Suprapubic skin (tissue), 4 donors: ENCODE measurements at regions not wholly inside any gene's neighbourhood (a gene's known extent, or its start where the extent isn't known, plus 50 kb on each side); places are given as distances from the start of the nearest gene placed in this dataset.

Source experiments
- DNase-seq, 2 donors: peaks; one replicate each; pipeline ENCODE4 v3.0.0-alpha.2; 2019; ENCODE audit warnings: low spot score in 2 of 2
- H3K27ac ChIP-seq: fragments of 200-600 bp; sonication (generic); one replicate; pipeline ENCODE4 v1.5.1; 2019
- H3K27me3 ChIP-seq: fragments of 200-600 bp; sonication (generic); one replicate; pipeline ENCODE4 v1.5.1; 2019
- H3K36me3 ChIP-seq: fragments of 200-600 bp; sonication (generic); one replicate; pipeline ENCODE4 v1.5.1; 2019
- H3K4me1 ChIP-seq: fragments of 200-600 bp; sonication (generic); one replicate; pipeline ENCODE4 v1.5.1; 2019
- H3K4me3 ChIP-seq: fragments of 200-600 bp; sonication (generic); one replicate; pipeline ENCODE4 v1.5.1; 2019; ENCODE audit warnings: mild to moderate bottlenecking
- H3K9me3 ChIP-seq: fragments of 200-600 bp; sonication (generic); one replicate; pipeline ENCODE4 v1.5.1; 2019
- CTCF ChIP-seq, 2 donors: fragments of 200-600 bp in 1 of 2; fragments of 450-650 bp in 1 of 2; sonication (generic) in 1 of 2; IDR thresholded peaks; one replicate each; pipeline ENCODE4 v1.5.1; 2016 to 2019; ENCODE audit warnings: antibody characterized with exemption in 2 of 2, mild to moderate bottlenecking in 1 of 2, moderate library complexity in 1 of 2
- EP300 ChIP-seq: sonication (generic); formaldehyde crosslinking; IDR thresholded peaks from one replicate; pipeline ENCODE4 v1.6.1; 2017; ENCODE audit warnings: antibody characterized with exemption
- POLR2A ChIP-seq, 2 donors: fragments of 450-650 bp; IDR thresholded peaks; one replicate each; pipeline ENCODE4 v1.6.1; 2017; ENCODE audit warnings: antibody characterized with exemption in 2 of 2, mild to moderate bottlenecking in 2 of 2, moderate library complexity in 2 of 2
- POLR2AphosphoS5 ChIP-seq, 3 donors: sonication (generic); formaldehyde crosslinking; IDR thresholded peaks; one replicate each; pipeline ENCODE4 v1.6.1; 2017; ENCODE audit warnings: antibody characterized with exemption in 3 of 3
- WGBS: methylation state at CpG from one replicate; pipeline ENCODE4 v1.1.5; 2018; 5-methylcytosine and 5-hydroxymethylcytosine counted together

GRCh38 chr16:17793354-17793753 is 322.6 kb upstream of the XYLT1 start:
- no peak for DNase-seq
- H3K4me3 ChIP-seq = no peak overlapping the region
- 83% methylated on average over 1 of the region's 1 CpG for WGBS
- H3K27me3 ChIP-seq = peaks cover 3% of the 10 kb centered on the region
- H3K9me3 ChIP-seq = no peaks in the 10 kb centered on the region
- H3K36me3 ChIP-seq = no peaks in the 10 kb centered on the region
- no peak for TF ChIP-seq POLR2AphosphoS5 (IDR thresholded peaks at IDR 0.05)
- no peak for TF ChIP-seq CTCF (IDR thresholded peaks at IDR 0.05)
- no peak for TF ChIP-seq POLR2A (IDR thresholded peaks at IDR 0.05)
- no peak for TF ChIP-seq EP300
- no peak overlapping the region for H3K27ac ChIP-seq
- H3K4me1 ChIP-seq = no peaks in the 10 kb centered on the region

GRCh38 chr16:17784073-17784472 is 313.3 kb upstream of the XYLT1 start:
- WGBS = 5% methylated on average over 6 of the region's 6 CpGs
- H3K4me3 ChIP-seq = no peak overlapping the region
- no peak for DNase-seq
- no peak overlapping the region for H3K27ac ChIP-seq
- no peaks in the 10 kb centered on the region for H3K9me3 ChIP-seq
- no peaks in the 10 kb centered on the region for H3K4me1 ChIP-seq
- TF ChIP-seq POLR2AphosphoS5 (IDR thresholded peaks at IDR 0.05) (no peak), CTCF (IDR thresholded peaks at IDR 0.05) (no peak), POLR2A (IDR thresholded peaks at IDR 0.05) (no peak), EP300 (no peak)
- H3K36me3 ChIP-seq = no peaks in the 10 kb centered on the region
- peaks cover 32% of the 10 kb centered on the region for H3K27me3 ChIP-seq

- peaks cover 4% of the 10 kb centered on the region for H3K4me1 ChIP-seq
- no peaks in the 10 kb centered on the region for H3K9me3 ChIP-seq
- no peaks in the 10 kb centered on the region for H3K36me3 ChIP-seq
- no peak overlapping the region for H3K27ac ChIP-seq
- DNase-seq = no peak
- TF ChIP-seq POLR2A (IDR thresholded peaks at IDR 0.05) = no peak
- TF ChIP-seq EP300 = no peak
- no peak for TF ChIP-seq CTCF (IDR thresholded peaks at IDR 0.05)
- TF ChIP-seq POLR2AphosphoS5 (IDR thresholded peaks at IDR 0.05) = no peak
- peaks cover 24% of the 10 kb centered on the region for H3K27me3 ChIP-seq
- 25% methylated on average over 5 of the region's 5 CpGs for WGBS
- no peak overlapping the region for H3K4me3 ChIP-seq
Measured at GRCh38 chr16:17780181-17780580, 309.4 kb upstream of the XYLT1 start.

- no peak overlapping the region for H3K27ac ChIP-seq
- H3K36me3 ChIP-seq = no peaks in the 10 kb centered on the region
- DNase-seq = no peak
- 44% methylated on average over 3 of the region's 3 CpGs for WGBS
- H3K9me3 ChIP-seq = no peaks in the 10 kb centered on the region
- TF ChIP-seq EP300 = no peak
- no peak for TF ChIP-seq POLR2A (IDR thresholded peaks at IDR 0.05)
- no peak for TF ChIP-seq CTCF (IDR thresholded peaks at IDR 0.05)
- no peak for TF ChIP-seq POLR2AphosphoS5 (IDR thresholded peaks at IDR 0.05)
- H3K4me3 ChIP-seq = no peak overlapping the region
- peaks cover 10% of the 10 kb centered on the region for H3K4me1 ChIP-seq
- H3K27me3 ChIP-seq = peaks cover 7% of the 10 kb centered on the region
Measured at GRCh38 chr16:17777408-17777863, 306.7 kb upstream of the XYLT1 start.

GRCh38 chr16:17776888-17777287 is 306.1 kb upstream of the XYLT1 start:
- 60% methylated on average over 9 of the region's 9 CpGs for WGBS
- DNase-seq = no peak
- TF ChIP-seq POLR2AphosphoS5 (IDR thresholded peaks at IDR 0.05) (no peak), CTCF (IDR thresholded peaks at IDR 0.05) (no peak), EP300 (no peak), POLR2A (IDR thresholded peaks at IDR 0.05) (no peak)

More at GRCh38 chr16:17776888-17777287, 306.1 kb upstream of the XYLT1 start:
- Histone ChIP-seq H3K9me3 (no peaks in the 10 kb centered on the region), H3K4me1 (peaks cover 10% of the 10 kb centered on the region), H3K36me3 (no peaks in the 10 kb centered on the region), H3K4me3 (no peak overlapping the region), H3K27ac (no peak overlapping the region), H3K27me3 (peaks cover 7% of the 10 kb centered on the region)
